Kidney epithelial cell (primary cell): ENCODE measurements at regions not wholly inside any gene's neighbourhood (a gene's known extent, or its start where the extent isn't known, plus 50 kb on each side); places are given as distances from the start of the nearest gene placed in this dataset.

Source experiments
- DNase-seq: peaks from one replicate; pipeline ENCODE4 v3.0.0-alpha.2; 2010; ENCODE audit warnings: low read depth
- H3K27me3 ChIP-seq: 2 replicates; pipeline ENCODE4 v1.6.0; 2011; ENCODE audit warnings: low read length; ENCODE audit not compliant: control insufficient read depth, insufficient read depth
- H3K36me3 ChIP-seq: 2 replicates; pipeline ENCODE4 v1.5.1; 2011; ENCODE audit warnings: low read length; ENCODE audit not compliant: control insufficient read depth, insufficient read depth
- H3K4me3 ChIP-seq: 2 replicates; pipeline ENCODE4 v1.5.1; 2011; ENCODE audit warnings: low read depth, mild to moderate bottlenecking, control low read depth, low read length
- TF ChIP-seq, protein P1 (sequence below): IDR thresholded peaks from 2 replicates; pipeline ENCODE4 v1.5.1; 2011; ENCODE audit warnings: mild to moderate bottlenecking, moderate library complexity, low read length, control low read depth, inconsistent platforms; ENCODE audit not compliant: insufficient read depth, poor library complexity, severe bottlenecking

DNA sequence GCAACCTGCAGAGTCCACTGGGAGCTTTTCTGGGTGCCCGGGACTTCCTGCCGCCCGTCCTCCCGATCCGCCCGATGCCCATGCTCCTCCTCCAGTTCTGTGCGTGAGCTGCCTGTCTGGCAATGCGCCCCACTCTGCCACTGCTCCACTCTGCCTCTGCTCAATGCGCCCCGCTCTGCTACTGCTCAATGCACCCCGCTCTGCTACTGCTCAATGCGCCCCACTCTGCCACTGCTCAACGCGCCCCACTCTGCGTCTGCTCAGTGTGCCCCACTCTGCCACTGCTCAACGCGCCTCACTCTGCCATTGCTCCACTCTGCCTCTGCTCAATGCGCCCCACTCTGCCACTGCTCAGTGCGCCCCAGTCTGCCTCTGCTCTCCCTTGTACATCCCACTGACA lies 436.0 kb downstream of the NR2F1-AS1 start:
- Histone ChIP-seq H3K36me3 (no peaks in the 10 kb centered on the region), H3K4me3 (no peak overlapping the region), H3K27me3 (no peaks in the 10 kb centered on the region)
- DNase-seq, result no peak
- TF ChIP-seq, protein P1, sequence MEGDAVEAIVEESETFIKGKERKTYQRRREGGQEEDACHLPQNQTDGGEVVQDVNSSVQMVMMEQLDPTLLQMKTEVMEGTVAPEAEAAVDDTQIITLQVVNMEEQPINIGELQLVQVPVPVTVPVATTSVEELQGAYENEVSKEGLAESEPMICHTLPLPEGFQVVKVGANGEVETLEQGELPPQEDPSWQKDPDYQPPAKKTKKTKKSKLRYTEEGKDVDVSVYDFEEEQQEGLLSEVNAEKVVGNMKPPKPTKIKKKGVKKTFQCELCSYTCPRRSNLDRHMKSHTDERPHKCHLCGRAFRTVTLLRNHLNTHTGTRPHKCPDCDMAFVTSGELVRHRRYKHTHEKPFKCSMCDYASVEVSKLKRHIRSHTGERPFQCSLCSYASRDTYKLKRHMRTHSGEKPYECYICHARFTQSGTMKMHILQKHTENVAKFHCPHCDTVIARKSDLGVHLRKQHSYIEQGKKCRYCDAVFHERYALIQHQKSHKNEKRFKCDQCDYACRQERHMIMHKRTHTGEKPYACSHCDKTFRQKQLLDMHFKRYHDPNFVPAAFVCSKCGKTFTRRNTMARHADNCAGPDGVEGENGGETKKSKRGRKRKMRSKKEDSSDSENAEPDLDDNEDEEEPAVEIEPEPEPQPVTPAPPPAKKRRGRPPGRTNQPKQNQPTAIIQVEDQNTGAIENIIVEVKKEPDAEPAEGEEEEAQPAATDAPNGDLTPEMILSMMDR, result no peak

DNA sequence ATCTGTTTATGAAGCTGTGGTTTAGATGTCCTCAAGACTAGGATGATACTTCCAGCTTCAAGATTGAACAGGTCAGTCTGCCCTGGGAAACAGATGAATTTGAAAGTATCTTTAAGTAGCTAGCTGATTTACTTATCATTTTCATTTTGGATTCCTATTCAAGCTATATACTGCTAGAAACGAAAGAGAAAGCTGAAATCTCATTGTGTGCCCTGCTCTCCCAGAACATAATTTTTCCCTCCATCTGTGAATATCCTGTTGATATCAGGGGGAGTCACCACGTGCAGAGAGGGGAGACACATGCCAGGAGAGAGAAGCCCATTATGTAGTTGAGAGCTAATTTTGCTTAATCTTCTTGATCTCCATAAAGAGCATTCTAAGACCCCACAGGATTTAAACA lies 439.1 kb downstream of the NR2F1-AS1 start:
- H3K4me3 ChIP-seq, result no peak overlapping the region

DNA sequence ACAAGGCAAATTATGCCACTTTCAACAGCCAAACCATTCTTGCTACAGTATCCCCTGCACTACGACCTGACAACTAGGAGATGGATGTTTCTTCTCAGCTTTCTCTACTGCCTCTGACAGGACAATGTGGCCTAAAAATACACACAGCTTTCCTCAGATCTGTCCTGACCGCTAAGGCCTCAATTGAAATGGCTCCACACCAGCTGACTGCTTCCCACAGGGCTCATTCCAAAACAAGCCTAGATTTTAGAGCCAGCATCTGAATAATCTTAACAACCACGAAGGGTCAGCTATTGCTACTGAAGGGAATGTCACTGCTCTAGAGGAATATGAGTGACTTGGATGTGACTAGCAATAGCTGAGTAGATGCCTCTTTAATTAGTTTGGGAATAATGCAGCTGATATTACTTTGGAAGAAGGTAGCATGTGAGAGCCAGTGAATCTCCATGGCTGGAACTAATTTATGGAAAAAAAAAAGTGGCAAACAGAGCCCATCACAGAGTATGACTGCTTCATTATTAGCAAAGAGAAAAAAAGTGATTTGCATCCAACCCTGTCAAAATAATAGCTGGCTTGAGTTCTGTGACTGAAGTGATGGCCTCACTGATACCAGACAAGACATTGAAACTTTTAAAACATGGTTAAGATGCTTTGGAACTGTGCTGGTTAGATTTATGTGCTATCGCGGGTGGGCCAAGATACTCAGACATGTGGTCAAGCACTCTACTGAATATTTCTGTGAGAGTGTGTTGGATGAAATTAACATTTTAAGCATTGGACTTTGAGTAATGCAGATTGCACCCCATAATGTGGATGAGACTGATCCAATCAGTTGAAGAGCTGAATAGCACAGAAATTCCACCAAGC lies 450.2 kb downstream of the NR2F1-AS1 start:
- no peak for DNase-seq
- Histone ChIP-seq H3K27me3 (no peaks in the 10 kb centered on the region), H3K36me3 (no peaks in the 10 kb centered on the region), H3K4me3 (no peak overlapping the region)
- TF ChIP-seq, protein P1, result no peak

More for the DNA sequence above, 439.1 kb downstream of the NR2F1-AS1 start:
- H3K36me3 ChIP-seq, result no peaks in the 10 kb centered on the region
- DNase-seq, result no peak
- TF ChIP-seq, protein P1, result no peak
- H3K27me3 ChIP-seq, result no peaks in the 10 kb centered on the region

DNA sequence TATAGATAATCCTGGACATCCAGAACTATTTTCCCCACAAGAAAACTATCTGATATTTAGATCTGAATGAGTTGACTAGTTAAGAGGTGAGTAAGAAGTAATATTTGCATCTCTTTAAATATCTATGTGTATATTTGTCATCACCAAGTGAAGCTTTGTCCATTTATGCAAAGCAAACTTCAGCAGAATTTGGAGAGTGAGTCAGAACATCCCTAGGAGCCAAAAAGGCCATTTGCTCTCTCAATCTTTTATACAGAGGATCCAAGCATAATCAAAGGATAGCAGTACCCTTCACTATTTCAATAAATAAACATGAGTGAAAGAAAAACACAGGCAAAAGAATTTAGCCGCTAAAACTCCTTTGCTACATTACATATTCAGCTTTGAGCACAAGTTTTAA lies 454.4 kb downstream of the NR2F1-AS1 start:
- no peak for DNase-seq
- Histone ChIP-seq H3K36me3 (no peaks in the 10 kb centered on the region), H3K27me3 (no peaks in the 10 kb centered on the region), H3K4me3 (no peak overlapping the region)
- TF ChIP-seq, protein P1, result no peak

DNA sequence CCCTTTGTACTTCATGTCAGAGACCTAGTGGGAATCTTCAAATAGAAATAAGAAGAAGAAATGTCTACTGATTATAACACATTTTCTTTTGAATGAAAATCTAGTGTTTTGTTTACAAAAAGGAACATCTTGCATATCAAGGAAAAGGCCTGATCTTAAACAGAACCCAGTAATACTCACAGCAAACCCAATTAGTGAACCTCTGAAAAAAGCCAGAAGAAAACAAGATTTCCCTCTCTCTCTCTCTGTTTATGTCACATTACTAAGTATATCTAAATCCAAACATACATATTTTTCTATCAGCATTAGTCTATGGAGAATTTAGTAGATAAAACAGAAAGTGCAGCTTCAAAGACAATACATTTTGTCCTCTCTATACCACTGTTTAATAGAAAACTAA lies 457.9 kb downstream of the NR2F1-AS1 start:
- DNase-seq, result no peak
- TF ChIP-seq, protein P1, result no peak
- no peaks in the 10 kb centered on the region for H3K27me3 ChIP-seq
- no peaks in the 10 kb centered on the region for H3K36me3 ChIP-seq
- no peak overlapping the region for H3K4me3 ChIP-seq

DNA sequence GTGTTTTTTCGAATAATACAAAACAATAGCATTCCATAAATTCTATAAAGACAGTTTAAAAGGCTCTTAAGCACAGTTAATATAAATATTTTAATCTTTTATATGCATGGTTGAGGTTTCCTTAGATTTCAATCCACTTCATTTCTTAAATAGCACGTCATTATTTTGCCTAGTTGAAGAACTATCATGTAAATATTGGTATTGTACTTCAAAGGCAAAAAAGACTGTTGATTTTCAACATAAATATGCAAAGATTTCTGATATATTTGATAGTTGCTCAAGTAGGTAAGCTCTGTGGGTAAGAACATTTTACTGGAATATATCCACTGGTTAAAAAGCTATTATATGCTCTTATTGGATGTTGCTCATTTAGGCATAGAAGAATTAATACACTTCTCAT lies 458.6 kb downstream of the NR2F1-AS1 start:
- TF ChIP-seq, protein P1, result no peak
- H3K4me3 ChIP-seq, result no peak overlapping the region
- DNase-seq, result no peak

More for the DNA sequence above, 458.6 kb downstream of the NR2F1-AS1 start:
- H3K27me3 ChIP-seq, result no peaks in the 10 kb centered on the region
- H3K36me3 ChIP-seq, result no peaks in the 10 kb centered on the region
